ENCODE measurements at regions not wholly inside any gene's neighbourhood (a gene's known extent, or its start where the extent isn't known, plus 50 kb on each side); places are given as distances from the start of the nearest gene placed in this dataset.

DNA sequence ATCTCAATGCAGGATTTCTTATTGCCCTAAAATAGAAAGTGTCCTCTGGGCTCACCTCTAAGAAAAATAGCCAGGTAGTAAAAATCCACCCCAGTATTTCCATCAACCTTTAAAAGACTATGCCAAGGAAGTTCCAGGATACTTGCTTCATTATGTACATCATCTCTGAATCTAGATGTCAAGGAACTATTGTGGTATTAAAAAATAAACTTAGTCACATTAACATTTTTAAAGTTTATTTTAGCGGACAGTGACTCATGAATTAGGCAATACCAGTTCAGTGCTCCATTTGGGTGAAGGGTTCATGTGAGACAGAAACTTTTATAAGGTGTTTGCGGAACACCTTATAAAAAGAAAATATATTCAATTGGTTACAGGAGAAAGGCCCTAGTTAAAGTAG, 209.2 kb downstream of the ADAM29 start:
- DNase-seq (ENCODE audit: low read depth): peak; percentile 4

DNA sequence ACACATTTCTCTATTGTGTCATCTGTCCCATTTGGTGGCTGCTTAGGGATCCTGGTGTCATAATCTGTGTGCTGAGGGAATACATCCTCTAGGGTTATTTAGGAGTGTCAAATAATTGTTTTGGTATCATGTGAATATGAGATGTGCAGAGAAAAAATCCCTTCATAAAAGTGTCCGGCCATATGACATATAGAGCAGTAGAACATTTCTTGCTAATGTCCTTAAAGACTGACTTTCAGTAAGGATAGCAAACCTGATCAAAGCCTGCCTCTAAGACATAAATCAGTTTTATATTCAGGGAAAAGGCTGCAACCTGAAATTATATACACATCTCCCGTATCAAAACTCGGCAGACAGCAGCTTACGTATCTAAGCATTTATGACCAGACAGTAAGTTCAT, 211.6 kb downstream of the ADAM29 start:
- no peak for DNase-seq (ENCODE audit: low read depth)

DNA sequence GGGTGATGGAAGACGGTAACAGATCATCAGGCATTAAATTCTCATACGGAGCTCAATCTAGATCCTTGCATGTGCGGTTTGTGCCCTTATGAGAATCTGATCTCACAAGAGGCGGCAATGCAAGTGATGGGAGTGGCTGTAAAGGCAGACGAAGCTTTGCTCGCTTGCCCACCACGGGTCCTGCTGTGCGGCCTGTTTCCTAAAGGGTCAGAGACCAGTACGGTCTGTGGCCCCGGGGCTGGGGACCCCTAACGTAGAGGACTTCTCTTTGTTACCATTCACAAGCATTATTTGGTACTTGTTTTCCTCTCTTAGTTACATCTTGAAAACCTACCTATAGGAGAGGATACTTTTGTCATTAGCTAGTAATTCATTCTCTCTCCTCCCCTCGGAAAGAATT, 221.0 kb downstream of the ADAM29 start:
- DNase-seq (ENCODE audit: low read depth): no peak

DNA sequence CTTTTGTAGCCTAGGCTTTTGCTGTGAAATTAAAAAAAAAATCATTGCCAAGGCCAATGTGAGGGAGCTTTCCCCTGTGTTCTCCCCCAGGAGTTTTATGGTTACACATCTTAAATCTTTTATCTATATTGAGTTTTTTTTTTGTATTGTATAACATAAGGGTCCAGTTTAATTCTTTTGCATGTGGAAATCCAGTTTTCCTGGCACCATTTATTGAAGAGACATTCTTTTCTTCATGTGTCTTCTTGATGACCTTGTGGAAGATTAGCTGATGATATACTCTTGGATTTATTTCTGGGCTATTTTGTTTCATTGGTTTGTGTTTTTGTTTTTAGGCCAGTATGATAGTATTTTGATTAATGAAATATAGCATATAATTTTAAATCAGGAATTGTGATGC, 225.0 kb downstream of the ADAM29 start:
- DNase-seq (ENCODE audit: low read depth): no peak

DNA sequence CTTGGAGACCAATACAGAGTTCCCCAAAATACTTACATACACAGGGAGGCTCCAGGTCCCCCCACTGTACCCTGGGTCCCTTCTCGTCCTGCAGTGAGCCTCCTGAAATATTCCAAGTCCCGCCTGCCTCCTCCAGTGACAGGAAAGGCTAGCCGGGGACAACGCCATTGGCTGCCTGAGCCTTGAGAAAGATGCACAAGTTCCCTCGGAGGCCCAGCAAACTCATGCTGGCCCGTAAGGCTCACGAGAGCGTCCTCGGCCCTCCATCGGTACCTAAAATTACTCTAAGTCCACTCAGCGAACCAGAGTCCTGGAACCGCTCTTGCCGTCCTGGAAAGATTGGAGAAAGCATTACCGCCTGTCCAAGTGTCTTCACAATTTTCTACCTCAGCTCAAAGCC, 228.6 kb downstream of the ADAM29 start:
- DNase-seq (ENCODE audit: low read depth): no peak

DNA sequence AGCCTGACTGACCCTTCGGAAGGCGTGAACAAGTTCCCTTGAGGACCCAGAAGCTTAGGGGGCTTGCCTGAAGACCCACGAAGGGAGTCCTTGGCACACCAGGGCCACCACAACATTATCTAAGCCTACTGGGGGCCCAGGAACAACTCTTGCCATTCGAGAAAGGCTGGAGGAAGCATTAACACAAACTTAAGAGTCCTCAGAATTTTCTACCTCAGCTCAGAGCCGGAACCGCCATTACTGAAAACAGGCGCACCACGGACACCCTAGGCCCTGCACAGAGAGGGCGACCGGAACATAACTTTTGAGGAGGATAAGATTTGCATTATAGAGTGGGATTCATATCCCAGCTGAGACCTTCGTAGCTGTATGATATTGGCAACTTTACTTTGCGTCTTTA, 229.1 kb downstream of the ADAM29 start:
- DNase-seq (ENCODE audit: low read depth): no peak

DNA sequence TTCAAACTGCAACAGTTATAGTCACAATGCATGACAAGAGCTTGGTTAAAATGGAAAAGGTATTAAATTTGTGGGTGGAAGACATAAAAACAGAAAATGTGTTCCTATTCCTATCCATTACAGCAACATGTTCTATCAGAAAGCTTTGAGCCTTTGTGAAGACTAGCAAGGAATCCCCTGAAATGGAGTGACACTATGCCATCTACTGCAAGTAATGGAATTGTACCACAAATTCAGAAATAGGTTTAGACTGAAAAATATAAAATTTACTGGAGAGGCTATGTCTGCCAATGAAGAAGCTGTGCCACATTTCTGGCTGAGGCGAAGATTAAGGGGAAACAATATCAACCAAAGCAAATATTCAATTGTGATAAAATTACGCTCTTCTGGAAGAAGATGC, 247.9 kb downstream of the ADAM29 start:
- DNase-seq (ENCODE audit: low read depth): no peak

DNA sequence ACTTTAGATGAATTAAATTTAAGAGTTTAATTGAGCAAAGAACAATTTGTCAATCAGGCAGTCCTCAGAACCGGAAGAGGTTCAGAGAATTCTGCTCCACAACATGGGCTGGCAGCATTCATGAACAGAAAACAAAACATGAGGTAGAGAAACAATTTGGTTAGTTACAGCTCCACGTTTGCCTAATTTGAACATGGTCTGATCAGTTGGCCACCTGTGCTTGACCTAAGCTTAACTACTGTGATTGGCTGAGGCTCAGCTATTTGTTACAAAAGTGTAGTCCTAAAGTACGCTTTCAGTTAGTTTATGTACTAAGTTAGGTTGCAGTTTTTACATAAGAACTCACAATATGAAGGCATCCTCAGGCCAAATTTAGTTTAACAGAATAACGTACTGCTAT, 258.6 kb downstream of the ADAM29 start:
- DNase-seq (ENCODE audit: low read depth): no peak

DNA sequence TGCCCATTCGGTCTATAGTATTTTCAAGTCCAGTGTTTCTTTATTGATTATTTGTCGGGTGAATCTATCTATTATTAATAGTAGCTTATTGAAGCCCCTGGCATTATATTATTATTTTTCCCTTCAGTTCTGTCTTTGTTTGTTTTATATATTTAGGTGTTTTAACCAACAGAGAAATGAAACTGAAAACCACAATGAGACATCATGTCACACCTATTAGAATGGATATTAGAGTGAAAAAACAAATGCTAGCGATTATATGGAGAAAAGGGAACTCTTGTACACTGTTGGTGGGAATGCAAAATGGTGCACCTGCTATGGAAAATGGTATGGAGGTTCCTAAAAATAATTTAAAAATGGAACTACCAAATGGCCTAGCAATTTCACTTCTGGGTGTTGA, 272.5 kb downstream of the ADAM29 start:
- DNase-seq (ENCODE audit: low read depth): no peak

DNA sequence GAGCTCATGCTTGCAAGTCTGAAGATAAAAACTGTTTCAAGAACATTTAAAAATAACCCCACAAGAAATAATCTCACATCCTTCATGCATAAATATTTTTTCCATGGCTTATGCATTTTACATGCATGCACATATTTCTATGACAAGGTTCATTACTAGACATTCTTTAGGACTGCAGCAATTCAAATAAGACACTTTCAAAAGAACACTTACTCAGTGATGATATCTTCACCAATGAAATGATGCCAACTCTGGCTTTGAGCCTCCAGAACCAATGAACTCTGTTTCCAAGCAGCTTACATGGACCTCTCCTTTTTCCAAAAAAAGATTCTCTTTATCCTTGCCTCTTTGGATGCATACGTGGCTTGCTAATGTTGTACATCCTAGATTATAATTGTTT, 279.9 kb downstream of the ADAM29 start:
- no peak for DNase-seq (ENCODE audit: low read depth)

DNA sequence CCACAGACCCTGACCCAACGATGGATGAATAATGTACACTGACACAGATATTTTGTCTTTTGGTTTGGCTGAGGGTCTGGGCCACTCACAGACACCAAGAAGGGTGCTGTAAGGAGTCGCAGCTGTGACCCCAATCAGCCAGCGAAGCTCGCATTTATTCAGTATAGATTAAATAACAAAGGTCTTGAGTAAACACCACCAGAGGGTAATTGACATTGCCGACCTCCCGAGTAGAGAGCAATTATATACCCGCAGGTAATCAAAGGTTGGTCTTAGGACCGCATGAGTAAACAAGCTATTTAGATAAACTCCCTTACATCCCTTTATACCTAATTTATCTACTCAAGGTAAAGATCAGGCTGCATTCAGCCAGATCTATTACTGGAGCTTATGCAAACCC, 297.1 kb downstream of the ADAM29 start:
- DNase-seq (ENCODE audit: low read depth): no peak

DNA sequence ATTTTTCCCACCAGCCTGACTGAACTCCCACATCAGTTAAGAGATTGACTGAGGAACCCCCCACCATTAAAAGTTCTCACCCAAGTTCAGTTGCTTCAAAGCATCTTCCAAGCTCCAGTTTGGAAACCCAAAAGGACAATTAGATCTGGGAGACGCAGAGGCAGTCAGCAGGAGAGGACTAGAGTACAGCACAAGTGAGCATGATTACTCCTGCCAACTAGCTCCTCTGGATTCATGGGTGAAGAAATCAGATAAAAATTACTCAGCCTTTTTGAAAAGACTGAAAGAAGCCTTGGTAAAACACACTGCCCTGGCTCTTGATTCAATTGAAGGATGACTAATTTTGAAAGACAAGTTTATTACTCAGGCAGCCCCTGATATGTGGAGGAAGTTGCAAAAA, 297.5 kb downstream of the ADAM29 start:
- no peak for DNase-seq (ENCODE audit: low read depth)

DNA sequence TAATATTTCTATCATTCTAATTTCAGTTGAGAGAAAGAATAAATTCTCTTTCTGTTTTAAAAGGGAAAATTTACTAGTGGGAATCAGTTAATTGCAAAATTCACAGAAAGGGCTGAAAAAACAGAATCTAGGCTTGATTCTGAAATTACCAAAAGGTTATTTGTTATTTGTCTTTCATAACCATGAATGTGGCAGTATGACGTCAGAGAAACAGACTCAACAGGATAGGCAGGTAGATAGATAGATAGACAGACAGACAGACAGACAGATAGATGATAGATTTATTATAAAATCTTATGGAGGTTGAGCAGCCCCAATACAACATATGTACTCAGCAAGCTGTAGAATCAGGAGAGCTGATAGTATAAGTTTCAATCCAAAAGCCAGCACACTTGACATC, 311.0 kb downstream of the ADAM29 start:
- no peak for DNase-seq (ENCODE audit: low read depth)

DNA sequence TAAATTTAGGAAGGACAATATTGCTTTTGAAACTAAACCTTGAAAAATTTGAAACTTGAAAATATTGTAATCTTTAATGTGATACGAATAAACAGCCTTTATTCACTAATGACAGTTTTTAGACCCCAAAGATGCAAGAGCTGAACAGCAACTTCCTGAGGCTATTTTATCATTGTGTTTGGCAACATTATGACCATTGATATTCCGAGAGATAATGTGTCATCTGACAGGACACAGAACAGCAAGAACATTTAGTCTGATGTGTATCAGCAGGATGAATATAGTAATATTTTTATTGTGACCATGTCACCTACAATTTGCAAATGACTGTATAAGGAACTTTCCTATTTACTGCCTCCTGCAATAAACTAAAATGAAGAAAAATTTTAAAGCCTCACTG, 316.0 kb downstream of the ADAM29 start:
- no peak for DNase-seq (ENCODE audit: low read depth)

DNA sequence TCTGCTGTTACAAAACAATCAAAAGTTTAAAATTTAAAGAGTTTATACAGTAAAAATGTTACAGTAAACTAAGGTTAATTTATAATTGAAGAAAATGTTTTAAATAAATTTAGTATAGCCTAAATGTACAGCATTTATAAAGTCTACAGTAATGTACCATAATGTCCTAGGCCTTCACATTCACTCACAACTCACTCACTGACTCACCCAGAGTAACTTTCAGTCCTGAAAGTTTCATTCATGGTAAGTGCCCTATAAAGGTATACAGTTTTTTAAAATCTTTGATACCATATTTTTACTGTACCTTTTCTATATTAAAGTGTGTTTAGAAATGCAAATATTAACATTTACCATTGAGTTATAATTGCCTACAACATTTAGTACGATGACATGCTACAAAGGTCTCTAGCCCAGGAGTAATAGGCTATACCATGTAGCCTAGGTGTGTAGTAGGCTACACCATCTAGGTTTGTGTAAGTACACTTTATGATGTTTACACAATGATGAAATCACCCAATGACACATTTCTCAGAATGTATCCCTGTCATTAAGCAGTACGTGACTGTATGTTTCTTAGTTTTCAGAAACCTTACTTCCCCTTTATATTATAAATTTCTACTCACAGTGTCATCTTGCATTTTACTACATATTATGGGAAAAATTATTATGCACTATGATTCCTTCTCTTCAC, 320.8 kb downstream of the ADAM29 start:
- no peak for DNase-seq (ENCODE audit: low read depth)

DNA sequence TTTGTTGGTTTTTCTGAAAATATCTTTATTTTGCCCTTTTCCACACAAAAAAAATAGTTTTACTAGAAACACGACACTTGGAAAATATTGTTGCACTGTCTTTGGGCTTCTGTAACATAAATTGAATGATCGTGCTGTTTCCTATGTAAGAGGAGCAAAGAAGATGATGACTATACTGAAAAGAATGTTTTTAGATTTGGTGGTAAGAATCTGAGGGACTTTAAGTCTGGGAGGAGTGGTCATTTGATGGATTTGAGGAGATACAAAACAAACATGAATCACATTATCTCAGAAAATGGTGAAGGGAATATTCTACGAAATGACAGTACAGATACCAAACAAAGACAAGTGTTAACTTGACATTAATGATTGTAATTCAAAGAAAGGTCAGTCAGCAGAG, 328.8 kb downstream of the ADAM29 start:
- no peak for DNase-seq (ENCODE audit: low read depth)

DNA sequence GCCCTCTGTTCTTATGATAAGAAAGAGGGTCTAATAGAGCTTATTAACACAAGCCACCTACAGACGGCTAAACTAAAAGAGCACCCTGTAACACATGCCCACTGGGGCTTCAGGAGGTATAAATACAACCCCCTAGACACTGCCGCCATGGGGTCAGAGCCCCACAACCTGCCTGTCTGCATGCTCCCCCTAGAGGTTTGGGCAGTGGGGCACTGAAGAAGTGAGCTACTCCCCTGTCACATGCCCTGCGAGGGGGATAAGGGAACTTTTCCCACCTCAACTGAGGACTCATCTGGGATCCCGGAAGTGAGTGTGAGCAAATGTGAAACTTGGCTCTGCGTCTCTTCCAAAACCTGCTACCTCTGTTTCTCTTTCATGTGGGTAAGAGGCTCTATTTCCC, 334.5 kb downstream of the ADAM29 start:
- no peak for DNase-seq (ENCODE audit: low read depth)

DNA sequence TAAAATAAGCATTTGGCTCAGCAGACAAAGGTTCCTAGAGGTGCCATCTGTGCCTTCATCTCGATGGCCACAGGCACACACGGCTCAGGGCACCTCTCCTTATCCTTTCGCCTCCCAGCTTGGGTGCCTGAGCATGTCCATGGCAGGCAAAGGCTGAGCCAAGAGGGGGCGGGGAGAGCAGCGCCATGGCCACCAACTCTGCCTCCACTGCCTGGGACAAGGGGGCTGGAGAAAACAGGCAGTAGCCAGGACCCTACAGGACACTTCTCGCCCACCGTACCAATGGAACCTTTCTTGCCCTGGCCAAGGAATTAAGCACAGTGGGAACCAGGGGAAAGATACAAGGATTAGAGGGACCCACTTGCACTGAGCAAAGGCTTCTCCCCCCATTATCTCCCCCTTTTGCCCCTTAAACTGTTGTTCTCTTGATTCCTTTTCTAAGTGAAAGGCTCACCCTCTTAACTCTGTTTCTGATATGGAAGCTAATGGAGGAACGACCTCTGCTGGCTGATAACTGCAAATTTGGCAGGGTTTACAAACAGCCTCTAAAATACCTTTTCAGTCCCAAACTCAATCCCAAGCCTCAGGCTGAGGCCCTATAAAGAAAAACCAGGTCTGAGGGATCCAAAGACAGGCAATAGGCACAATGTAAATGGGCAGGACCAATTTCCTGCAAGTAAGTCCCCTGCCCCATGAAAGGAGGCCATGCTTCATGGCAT, 335.2 kb downstream of the ADAM29 start:
- no peak for DNase-seq (ENCODE audit: low read depth)

DNA sequence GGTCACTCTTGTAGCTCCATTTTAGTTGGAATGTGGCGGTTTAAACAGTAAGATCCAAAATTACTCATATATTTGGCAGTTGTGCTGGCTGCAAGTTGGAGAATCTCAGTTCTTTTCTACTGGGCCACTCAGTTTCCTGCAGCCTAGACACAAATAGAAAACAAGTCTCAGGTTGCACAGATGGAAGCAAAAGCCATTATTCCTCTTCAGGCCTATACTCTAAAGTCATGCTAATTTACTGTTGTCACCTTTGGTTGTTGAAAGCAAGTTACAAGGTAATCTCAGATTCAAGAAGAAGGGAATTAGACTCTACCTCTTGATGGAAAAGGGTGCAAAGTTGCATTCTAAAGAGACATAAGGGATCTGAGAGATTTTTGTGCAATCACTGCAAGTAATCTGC, 345.4 kb downstream of the ADAM29 start:
- DNase-seq (ENCODE audit: low read depth): no peak

DNA sequence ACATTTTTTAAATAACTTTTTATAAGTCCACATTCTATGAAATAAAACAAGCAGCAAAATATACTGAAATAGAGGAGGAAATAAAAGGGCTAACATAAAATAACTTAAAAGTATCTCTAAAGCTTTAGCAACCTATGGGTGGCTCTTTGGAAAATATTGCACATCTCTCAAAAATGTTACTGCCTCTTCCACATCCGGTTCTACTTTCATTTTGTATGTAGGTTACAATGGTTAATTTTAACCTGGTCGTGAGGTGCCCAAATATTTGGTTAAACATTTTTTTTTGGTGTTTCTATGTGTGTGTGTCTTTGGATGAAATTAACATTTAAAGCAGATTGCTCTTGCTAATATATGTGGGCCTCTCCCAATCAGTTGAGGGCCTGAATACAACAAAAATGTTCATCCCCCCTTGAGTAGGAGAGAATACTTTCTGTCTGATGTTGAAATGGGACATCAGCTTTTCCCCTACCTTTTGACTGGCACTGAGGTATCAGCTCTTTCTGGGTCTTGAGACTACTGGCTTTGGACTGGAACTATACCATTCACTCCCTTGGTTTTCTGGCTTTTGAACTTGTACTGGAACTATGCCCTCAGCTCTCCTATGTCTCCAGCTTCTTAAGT, 353.0 kb downstream of the ADAM29 start:
- no peak for DNase-seq (ENCODE audit: low read depth)

DNA sequence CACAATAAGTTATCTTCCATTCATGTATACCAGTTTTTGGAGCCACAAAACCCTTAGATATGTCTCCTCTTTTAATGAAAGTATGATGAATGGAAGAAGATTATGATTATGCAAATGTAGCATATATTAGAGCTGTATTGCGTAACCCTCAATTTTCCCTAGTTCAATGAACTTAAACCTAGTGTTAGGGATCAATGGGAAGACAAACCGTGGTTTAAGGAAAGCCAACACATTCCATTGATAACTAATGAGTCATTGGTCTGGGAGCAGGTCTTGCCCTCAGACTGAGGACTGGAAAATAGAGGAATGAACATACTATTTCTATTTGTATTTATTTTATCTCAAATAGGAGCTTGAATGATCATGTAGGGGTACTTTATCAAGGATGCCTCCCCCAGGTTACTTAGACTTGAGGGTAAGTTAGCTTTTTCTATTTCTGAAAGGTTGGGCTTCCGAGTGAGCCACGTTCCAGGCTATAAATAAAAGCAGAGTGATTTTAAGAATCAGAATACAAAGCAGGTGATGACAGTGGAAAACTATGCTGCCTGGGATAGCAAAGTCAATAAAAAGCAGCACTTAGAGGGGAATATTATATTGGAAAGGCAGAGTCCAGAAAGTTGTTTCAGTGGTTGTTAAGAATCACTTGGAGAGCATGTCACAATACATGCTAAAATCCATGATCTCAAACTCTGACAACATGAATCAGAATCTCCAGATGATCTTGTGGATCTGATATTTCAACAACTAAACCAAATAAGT, 356.0 kb downstream of the ADAM29 start:
- DNase-seq (ENCODE audit: low read depth): peak; percentile 33

DNA sequence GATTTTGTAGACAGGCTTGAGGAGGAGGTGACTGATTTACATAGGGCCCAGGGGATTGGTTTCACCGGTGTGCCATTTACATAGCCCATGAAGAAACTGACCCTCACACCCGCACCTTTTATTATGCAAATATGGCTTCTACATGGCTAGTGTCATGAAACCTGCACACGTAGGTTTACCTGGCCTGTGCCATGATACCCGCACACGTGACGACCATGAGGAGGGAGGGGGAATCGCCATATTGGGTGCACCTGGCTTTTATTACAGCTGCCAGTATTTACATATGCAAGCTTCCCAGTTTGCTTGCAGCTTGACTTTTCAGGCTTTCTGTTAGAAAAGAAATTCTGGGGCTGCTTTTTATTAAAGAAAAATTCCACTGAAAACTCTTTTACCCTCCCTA, 359.7 kb downstream of the ADAM29 start:
- DNase-seq (ENCODE audit: low read depth): no peak

DNA sequence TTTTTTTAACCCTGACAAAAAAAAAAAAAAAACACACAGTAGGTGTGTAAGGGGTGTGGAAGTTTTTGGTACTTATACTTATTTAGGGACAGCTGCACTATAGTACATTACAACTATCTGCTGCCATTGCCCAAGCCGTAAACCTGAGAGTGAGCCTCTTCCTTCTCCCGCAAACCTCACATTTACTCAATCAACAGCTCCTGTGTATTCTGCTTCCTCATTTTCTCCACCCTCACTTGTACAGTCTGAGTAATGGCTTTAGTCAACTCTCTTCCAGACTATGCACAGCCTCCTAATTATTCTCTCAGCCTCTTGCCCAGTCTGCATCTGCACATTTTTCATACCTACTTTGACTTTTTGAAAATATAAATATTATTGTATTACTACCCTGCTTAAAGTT, 362.0 kb downstream of the ADAM29 start:
- DNase-seq (ENCODE audit: low read depth): no peak
